GM12865 (cell line): ENCODE measurements at regions not wholly inside any gene's neighbourhood (a gene's known extent, or its start where the extent isn't known, plus 50 kb on each side); places are given as distances from the start of the nearest gene placed in this dataset.

Experiments used
- DNase-seq: peaks from one replicate; pipeline ENCODE4 v3.0.0; 2010; ENCODE audit warnings: low read depth
- H3K4me3 ChIP-seq: 2 replicates; pipeline ENCODE4 v1.5.1; 2011; ENCODE audit warnings: mild to moderate bottlenecking, low read depth, low read length, control low read depth
- TF ChIP-seq, protein P1 (sequence below): IDR thresholded peaks from 2 replicates; pipeline ENCODE4 v1.5.1; 2011; ENCODE audit warnings: low read length, control low read depth, low read depth, inconsistent platforms; ENCODE audit not compliant: insufficient read depth; ENCODE audit errors: missing control alignments

- no peak overlapping the region for H3K4me3 ChIP-seq
These were observed 136.3 kb downstream of the RPIA start for GRCh38 chr2:88827821-88828220.

DNA sequence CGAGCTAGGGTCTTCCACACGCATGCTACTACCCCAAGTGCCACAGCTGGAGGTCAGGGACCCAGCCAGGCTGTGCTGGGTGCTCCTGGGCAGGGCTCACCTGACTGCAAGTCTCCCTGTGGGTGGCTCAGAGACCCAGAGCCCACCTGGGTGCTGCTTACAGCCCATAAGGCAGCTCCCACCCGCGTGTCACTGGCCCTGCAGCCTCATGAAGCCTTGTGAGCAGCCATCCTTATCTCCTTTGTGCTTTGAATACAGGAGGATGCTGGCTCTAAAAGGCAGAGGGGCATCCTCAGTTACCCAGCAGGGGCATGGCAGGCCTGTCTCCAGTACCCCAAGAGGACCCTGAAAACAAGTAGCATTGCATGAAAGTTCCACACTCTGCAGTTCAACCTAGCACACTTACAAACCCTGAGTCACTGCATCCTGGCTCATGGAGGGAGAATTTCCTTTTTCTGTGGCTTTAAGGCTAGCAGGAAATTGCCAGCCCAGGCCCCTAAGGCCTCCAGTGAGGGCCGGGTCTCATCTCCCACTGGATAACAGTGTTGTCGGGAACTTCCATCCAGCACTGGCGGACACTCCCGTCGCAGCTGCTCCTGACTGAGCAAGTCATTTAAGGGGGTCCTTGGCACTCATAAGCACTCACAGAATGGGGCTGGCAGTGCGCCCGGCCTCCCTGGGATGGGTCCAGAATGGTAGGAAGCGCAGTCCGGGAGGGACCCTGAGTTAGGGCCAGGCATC, 137.1 kb downstream of the RPIA start:
- TF ChIP-seq, protein P1, sequence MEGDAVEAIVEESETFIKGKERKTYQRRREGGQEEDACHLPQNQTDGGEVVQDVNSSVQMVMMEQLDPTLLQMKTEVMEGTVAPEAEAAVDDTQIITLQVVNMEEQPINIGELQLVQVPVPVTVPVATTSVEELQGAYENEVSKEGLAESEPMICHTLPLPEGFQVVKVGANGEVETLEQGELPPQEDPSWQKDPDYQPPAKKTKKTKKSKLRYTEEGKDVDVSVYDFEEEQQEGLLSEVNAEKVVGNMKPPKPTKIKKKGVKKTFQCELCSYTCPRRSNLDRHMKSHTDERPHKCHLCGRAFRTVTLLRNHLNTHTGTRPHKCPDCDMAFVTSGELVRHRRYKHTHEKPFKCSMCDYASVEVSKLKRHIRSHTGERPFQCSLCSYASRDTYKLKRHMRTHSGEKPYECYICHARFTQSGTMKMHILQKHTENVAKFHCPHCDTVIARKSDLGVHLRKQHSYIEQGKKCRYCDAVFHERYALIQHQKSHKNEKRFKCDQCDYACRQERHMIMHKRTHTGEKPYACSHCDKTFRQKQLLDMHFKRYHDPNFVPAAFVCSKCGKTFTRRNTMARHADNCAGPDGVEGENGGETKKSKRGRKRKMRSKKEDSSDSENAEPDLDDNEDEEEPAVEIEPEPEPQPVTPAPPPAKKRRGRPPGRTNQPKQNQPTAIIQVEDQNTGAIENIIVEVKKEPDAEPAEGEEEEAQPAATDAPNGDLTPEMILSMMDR, result no peak
- H3K4me3 ChIP-seq, result no peak overlapping the region
- DNase-seq, result no peak

More at GRCh38 chr2:88827821-88828220, 136.3 kb downstream of the RPIA start:
- TF ChIP-seq, protein P1, result no peak
- DNase-seq, result no peak

GRCh38 chr2:88829607-88830463, 138.4 kb downstream of the RPIA start:
- DNase-seq, result no peak
- TF ChIP-seq, protein P1, result no peak
- no peak overlapping the region for H3K4me3 ChIP-seq

DNA sequence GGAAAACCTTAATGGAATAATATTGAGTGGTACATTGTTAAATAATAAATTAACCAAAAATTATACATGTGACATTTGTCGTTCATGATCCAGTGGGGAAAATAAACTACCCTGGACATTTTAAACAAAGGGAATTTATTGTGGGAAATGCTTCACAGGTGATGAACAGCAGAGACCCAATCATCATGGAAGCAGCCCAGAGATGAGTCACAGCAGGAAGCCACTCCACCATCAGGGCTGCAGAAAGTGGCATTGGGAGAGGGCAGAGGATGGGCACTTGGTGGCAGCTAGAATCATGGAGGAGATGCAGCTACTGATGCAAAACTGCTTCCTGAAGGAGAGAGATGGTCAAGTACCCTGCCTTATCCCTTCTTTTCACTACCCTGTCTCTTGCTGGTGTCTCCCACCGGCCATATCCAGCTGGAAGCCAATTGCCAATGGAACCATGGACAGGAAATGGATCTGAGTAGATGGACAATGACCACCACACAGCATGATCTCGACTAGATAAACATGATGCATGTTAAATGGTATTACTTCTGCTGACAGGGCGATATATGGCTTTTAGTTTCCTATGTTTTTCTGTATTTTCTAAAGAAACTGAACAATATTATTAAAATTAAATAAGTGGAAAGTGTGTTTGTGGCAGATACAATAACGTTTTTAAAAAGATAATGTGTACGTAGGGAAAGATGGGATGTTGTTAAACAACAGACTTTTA, 139.8 kb downstream of the RPIA start:
- no peak overlapping the region for H3K4me3 ChIP-seq
- DNase-seq, result no peak

GRCh38 chr2:88831792-88832248, 140.3 kb downstream of the RPIA start:
- peak; percentile 80 for DNase-seq
- H3K4me3 ChIP-seq, result no peak overlapping the region
- TF ChIP-seq, protein P1, result peak; percentile 94

More for the DNA sequence above, 139.8 kb downstream of the RPIA start:
- TF ChIP-seq, protein P1, result no peak

DNA sequence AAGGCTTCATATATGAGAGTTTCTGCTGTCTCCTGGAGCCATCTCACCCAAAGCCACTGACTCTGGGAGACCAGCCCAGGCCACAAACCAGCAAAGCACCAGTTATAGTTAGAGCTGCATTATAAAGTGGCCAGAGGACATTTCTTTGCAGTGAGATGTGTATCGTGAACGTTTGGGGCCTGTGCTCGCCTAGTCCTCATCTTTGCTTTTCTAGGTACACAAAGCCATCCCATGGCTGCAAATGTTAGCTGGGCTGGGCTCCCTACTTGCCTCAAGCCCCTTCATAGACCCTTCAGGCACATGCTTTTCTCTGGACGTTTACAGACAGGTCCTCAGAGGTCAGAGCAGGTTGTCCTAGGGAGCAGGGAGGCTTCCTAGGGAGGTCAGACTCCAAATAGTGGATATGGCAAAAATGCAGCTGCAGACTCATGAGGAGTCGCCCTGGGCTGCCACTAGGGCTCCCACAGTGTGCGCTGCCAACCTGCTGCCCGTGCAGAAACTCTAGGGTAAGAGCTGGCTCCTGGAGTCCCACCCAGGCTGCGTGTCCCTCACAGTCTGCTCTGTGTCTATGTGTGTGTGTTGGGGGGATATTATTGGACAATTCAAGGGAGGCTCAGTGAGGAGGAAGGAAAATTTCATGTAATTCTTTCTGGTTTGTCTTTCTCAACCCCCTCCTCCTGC, 141.0 kb downstream of the RPIA start:
- TF ChIP-seq, protein P1, result no peak
- DNase-seq, result no peak
- H3K4me3 ChIP-seq, result no peak overlapping the region
